ENCODE measurements at regions not wholly inside any gene's neighbourhood (a gene's known extent, or its start where the extent isn't known, plus 50 kb on each side); places are given as distances from the start of the nearest gene placed in this dataset.

DNA sequence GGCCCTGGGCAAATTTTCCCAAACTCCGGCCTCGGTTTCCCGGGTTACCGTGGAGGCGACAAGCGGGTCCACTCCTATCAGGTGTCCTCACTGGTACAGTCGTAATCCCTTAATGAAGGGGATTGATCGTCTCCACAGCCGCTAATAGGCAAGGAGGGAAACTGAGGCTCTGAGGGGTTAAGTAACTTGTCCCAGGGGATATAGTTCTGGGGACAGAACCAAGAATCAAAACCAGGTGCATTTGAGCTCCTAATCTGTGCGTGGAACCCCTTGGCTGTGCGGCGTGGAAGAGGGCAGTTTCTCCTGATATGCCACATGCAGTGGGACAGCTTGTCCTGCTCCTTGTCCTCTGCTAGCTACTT is 157.2 kb downstream of the CYRIA start:
- no peak for DNase-seq
- Histone ChIP-seq H3K36me3 (ENCODE audit: control insufficient read depth in 4 of 4, insufficient read depth in 4 of 4, low read length in 3 of 4) (no peaks in the 10 kb centered on the region), H3K27me3 (replicated peaks in 2 of 5; ENCODE audit: control insufficient read depth in 4 of 5, insufficient read depth in 5 of 5, low read length in 4 of 5) (peaks cover 0 to 2% (median 0%) of the 10 kb centered on the region in 5 experiments), H3K4me3 (ENCODE audit: control insufficient read depth in 1 of 7, extremely low read depth in 1 of 7, insufficient read depth in 4 of 7, low read depth in 2 of 7, low read length in 6 of 7) (peak overlapping the region in 6 of 7 experiments; percentile 13 to 68 (median 40)), H3K9me3 (ENCODE audit: control extremely low read depth in 1 of 5, control insufficient read depth in 4 of 5, insufficient read depth in 2 of 5, low read depth in 1 of 5, low read length in 4 of 5) (no peaks in the 10 kb centered on the region), H3K4me1 (ENCODE audit: control extremely low read depth in 1 of 4, control insufficient read depth in 4 of 4, insufficient read depth in 4 of 4, low read length in 3 of 4) (peaks cover 2 to 16% (median 13%) of the 10 kb centered on the region in 4 experiments), H3K27ac (ENCODE audit: insufficient read depth in 1 of 2, low read depth in 1 of 2, low read length in 2 of 2, poor library complexity in 1 of 2, severe bottlenecking in 2 of 2) (no peak overlapping the region)
- CTCF ChIA-PET: interaction anchor here (0.8 to 9.2 kb wide), 19 partner anchors 10 to 878 kb away, joined by 3 to 80 read pairs (median 5); partner anchors contain the start of gene MYCN
- 20% methylated on average over 12 of the region's 12 CpGs for WGBS (ENCODE audit: insufficient coverage)
- POLR2A ChIA-PET: interaction anchor here (1.1 kb wide), 1 partner anchor 70 kb away, joined by 4 read pairs; no protein-coding TSS in a partner anchor

DNA sequence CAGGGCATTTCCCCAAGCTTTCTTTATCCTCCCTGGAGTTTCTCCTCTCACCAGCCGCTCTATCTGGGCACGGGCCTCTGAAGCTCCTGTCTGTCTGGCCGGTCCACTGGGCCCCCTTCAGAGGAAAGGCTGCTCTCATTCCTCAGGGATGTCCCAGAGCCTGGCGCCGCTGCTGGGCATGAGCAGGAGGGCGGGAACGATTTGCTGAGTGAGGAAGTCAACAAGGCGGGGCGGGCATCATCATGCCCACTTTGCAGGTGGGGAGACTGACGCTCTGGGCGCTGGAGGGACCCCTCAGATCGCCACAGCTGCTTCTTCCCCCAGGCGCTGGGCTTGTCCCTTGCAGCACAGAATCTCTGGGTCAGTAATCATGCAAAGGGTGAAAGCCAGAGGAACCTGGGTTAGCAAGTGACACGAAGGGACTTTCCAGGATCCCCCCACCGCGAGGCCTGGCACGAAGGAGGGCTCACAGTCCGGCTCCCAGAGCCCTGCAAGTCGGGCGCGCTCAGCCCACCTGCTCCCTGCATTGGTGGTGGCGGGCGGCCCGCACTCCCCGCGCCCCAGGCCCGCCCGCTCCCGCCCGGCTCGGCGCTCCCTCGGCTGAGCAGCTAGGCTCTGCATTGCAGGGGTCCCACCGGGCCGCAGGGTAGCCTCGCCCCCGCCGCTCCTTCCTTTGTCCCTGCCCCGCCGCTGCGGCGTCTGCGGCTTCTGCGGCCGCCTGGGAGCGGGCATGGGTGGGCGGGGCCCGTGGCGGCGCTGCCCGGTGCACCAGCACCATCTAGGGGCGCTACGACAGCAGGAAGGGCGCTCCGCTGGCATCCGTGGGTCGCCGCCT is 157.8 kb downstream of the CYRIA start:
- H3K9me3 ChIP-seq (ENCODE audit: control extremely low read depth in 1 of 5, control insufficient read depth in 4 of 5, insufficient read depth in 2 of 5, low read depth in 1 of 5, low read length in 4 of 5): no peaks in the 10 kb centered on the region
- CTCF ChIA-PET: interaction anchor here (0.5 to 9.2 kb wide), 29 partner anchors 8 to 1335 kb away, joined by 3 to 80 read pairs (median 4); partner anchors contain the start of gene MYCN
- H3K4me1 ChIP-seq (ENCODE audit: control extremely low read depth in 1 of 4, control insufficient read depth in 4 of 4, insufficient read depth in 4 of 4, low read length in 3 of 4): peaks cover 2 to 16% (median 13%) of the 10 kb centered on the region in 4 experiments
- no peaks in the 10 kb centered on the region for H3K36me3 ChIP-seq (ENCODE audit: control insufficient read depth in 4 of 4, insufficient read depth in 4 of 4, low read length in 3 of 4)
- peak overlapping the region in 5 of 7 experiments; percentile 32 to 68 (median 43) for H3K4me3 ChIP-seq (ENCODE audit: control insufficient read depth in 1 of 7, extremely low read depth in 1 of 7, insufficient read depth in 4 of 7, low read depth in 2 of 7, low read length in 6 of 7)
- DNase-seq: peak; percentile 58 to 83 (median 83)
- 12% methylated on average over 54 of the region's 58 CpGs for WGBS (ENCODE audit: insufficient coverage)
- no peak overlapping the region for H3K27ac ChIP-seq (ENCODE audit: insufficient read depth in 1 of 2, low read depth in 1 of 2, low read length in 2 of 2, poor library complexity in 1 of 2, severe bottlenecking in 2 of 2)
- peaks cover 0 to 2% (median 0%) of the 10 kb centered on the region in 5 experiments for H3K27me3 ChIP-seq (replicated peaks in 2 of 5; ENCODE audit: control insufficient read depth in 4 of 5, insufficient read depth in 5 of 5, low read length in 4 of 5)
- POLR2A ChIA-PET: interaction anchor here (1.1 kb wide), 2 partner anchors 69 to 568 kb away, joined by 4 to 6 read pairs; partner anchors contain the start of gene MYCN

DNA sequence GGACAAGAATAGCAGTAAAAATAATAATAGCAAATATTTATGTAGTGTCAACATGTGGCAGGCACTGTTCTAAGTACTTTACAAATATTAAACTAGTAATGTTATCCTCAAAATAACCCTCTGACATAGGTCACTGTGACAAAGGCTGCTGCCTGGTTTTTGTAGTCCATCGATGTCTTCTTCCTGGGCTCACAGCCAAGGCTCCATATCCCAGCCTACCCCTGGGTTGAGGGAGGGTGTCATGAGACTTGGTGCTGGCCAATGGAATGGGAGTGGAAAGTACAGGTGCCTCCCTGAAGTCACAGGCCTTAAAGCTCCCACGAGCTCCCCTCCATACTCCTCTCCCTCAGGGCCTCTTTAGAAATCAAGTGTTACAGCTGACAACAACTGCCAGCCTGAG is 159.3 kb downstream of the CYRIA start:
- CTCF ChIA-PET: interaction anchor here (1.0 to 9.2 kb wide), 10 partner anchors 10 to 873 kb away, joined by 3 to 80 read pairs (median 5); partner anchors contain the start of gene MYCN
- 68% methylated on average over 2 of the region's 2 CpGs for WGBS (ENCODE audit: insufficient coverage)

DNA sequence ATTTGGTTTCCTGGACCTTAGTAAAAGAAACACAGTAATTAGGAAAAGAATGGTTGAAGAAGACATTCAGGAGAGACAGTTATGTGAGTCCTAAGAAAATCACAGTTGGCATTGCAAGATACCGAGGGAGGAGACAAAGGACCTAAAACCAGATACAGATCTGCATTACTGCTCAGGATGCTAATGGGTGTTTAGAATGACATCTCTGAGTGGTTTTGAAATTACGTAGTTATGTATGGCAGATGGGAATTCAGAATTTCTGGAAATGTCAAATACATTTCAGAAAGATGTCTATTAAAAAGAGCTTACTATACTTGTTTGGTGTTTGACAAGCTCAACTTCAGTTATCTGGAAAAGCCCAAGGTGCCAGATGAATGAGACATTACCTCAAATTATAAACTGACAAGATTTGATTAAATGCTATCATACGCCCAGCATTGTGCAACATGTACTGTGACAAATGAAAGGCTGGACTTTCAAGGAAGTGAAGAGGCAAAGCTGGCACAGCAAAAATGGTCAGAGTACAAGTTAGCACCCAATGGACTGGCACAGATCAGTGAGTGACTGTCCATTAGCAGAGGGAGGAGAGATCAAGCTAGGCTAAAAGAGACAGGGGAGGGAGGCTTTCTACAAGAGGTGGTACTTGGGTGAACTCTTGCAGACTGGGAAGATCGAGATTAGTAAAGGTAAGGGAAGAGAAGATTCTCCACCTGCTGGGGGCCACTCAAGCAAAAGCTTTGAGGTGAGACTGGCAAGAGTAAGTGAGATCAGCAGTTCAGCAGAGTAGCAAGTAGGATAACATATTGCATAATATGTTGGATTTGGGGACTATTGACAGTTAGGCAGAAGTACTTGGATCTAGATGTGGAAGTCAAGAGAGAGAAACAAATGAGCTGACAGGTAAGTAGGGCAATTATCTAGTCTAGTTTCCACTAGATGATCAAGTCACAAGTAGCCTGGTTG is 168.9 kb downstream of the CYRIA start:
- CTCF ChIA-PET: interaction anchor here (0.9 to 4.4 kb wide), 7 partner anchors 11 to 557 kb away, joined by 3 to 37 read pairs (median 9); partner anchors contain the start of gene MYCN

More for the DNA sequence above, 159.3 kb downstream of the CYRIA start:
- Histone ChIP-seq H3K36me3 (ENCODE audit: control insufficient read depth in 4 of 4, insufficient read depth in 4 of 4, low read length in 3 of 4) (no peaks in the 10 kb centered on the region), H3K4me3 (ENCODE audit: control insufficient read depth in 1 of 7, extremely low read depth in 1 of 7, insufficient read depth in 4 of 7, low read depth in 2 of 7, low read length in 6 of 7) (no peak overlapping the region), H3K27ac (ENCODE audit: insufficient read depth in 1 of 2, low read depth in 1 of 2, low read length in 2 of 2, poor library complexity in 1 of 2, severe bottlenecking in 2 of 2) (no peak overlapping the region), H3K4me1 (ENCODE audit: control extremely low read depth in 1 of 4, control insufficient read depth in 4 of 4, insufficient read depth in 4 of 4, low read length in 3 of 4) (peaks cover 2 to 16% (median 13%) of the 10 kb centered on the region in 4 experiments), H3K27me3 (replicated peaks in 2 of 5; ENCODE audit: control insufficient read depth in 4 of 5, insufficient read depth in 5 of 5, low read length in 4 of 5) (peaks cover 0 to 2% (median 0%) of the 10 kb centered on the region in 5 experiments), H3K9me3 (ENCODE audit: control extremely low read depth in 1 of 5, control insufficient read depth in 4 of 5, insufficient read depth in 2 of 5, low read depth in 1 of 5, low read length in 4 of 5) (no peaks in the 10 kb centered on the region)
- POLR2A ChIA-PET: no interaction called here
- DNase-seq: no peak

DNA sequence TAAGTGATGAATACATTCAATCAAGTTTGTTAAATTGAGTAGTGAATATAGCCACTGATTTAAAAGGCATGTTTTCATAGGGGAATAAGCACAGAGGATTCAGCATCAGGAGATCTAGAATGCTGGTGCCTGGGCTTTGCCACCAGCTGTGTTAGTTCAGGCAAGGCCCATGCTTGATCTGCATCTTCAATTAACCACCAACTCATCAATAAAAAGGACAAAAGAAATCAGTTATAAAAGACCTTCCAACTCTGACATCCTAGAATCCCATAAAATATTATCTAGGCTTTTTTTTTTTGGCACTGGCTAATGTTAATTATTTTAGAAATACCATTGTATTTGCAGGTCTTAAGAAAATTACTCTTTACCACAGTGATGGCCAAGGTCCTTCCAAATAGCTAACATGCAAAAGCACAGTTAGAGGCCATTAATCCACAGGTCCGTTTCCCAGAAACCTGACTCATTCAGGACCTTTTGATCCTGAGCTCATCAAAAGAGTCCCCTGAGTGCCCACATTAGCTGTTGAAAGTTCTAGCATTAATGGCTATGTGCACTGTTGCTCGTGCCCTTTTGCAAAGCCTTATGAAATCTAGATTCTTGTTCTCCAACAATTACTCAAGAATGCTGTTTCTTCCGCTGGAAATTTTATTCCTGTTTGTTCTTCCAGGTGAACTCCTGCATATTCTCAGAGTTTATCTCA is 170.0 kb downstream of the CYRIA start:
- Histone ChIP-seq H3K36me3 (ENCODE audit: control insufficient read depth in 4 of 4, insufficient read depth in 4 of 4, low read length in 3 of 4) (no peaks in the 10 kb centered on the region), H3K4me3 (ENCODE audit: control insufficient read depth in 1 of 7, extremely low read depth in 1 of 7, insufficient read depth in 4 of 7, low read depth in 2 of 7, low read length in 6 of 7) (peak overlapping the region in 1 of 7 experiments; percentile 16), H3K27me3 (replicated peaks in 2 of 5; ENCODE audit: control insufficient read depth in 4 of 5, insufficient read depth in 5 of 5, low read length in 4 of 5) (no peaks in the 10 kb centered on the region), H3K27ac (ENCODE audit: insufficient read depth in 1 of 2, low read depth in 1 of 2, low read length in 2 of 2, poor library complexity in 1 of 2, severe bottlenecking in 2 of 2) (no peak overlapping the region), H3K9me3 (ENCODE audit: control extremely low read depth in 1 of 5, control insufficient read depth in 4 of 5, insufficient read depth in 2 of 5, low read depth in 1 of 5, low read length in 4 of 5) (no peaks in the 10 kb centered on the region), H3K4me1 (ENCODE audit: control extremely low read depth in 1 of 4, control insufficient read depth in 4 of 4, insufficient read depth in 4 of 4, low read length in 3 of 4) (peaks cover 6 to 35% (median 22%) of the 10 kb centered on the region in 4 experiments)
- POLR2A ChIA-PET: interaction anchor here (0.6 kb wide), 1 partner anchor 17 kb away, joined by 3 read pairs; no protein-coding TSS in a partner anchor
- CTCF ChIA-PET: interaction anchor here (0.9 to 4.4 kb wide), 5 partner anchors 11 to 556 kb away, joined by 3 to 37 read pairs (median 12); partner anchors contain the start of gene MYCN
- WGBS (ENCODE audit: insufficient coverage): 94% methylated on average over 3 of the region's 3 CpGs
- no peak for DNase-seq

More for the DNA sequence above, 168.9 kb downstream of the CYRIA start:
- H3K4me3 ChIP-seq (ENCODE audit: control insufficient read depth in 1 of 7, extremely low read depth in 1 of 7, insufficient read depth in 4 of 7, low read depth in 2 of 7, low read length in 6 of 7): no peak overlapping the region
- no peaks in the 10 kb centered on the region for H3K36me3 ChIP-seq (ENCODE audit: control insufficient read depth in 4 of 4, insufficient read depth in 4 of 4, low read length in 3 of 4)
- WGBS (ENCODE audit: insufficient coverage): 69% methylated on average over 4 of the region's 4 CpGs
- DNase-seq: no peak
- peaks cover 6 to 27% (median 21%) of the 10 kb centered on the region in 4 experiments for H3K4me1 ChIP-seq (ENCODE audit: control extremely low read depth in 1 of 4, control insufficient read depth in 4 of 4, insufficient read depth in 4 of 4, low read length in 3 of 4)
- H3K9me3 ChIP-seq (ENCODE audit: control extremely low read depth in 1 of 5, control insufficient read depth in 4 of 5, insufficient read depth in 2 of 5, low read depth in 1 of 5, low read length in 4 of 5): no peaks in the 10 kb centered on the region
- POLR2A ChIA-PET: interaction anchor here (0.6 kb wide), 1 partner anchor 345 kb away, joined by 3 read pairs; no protein-coding TSS in a partner anchor
- no peaks in the 10 kb centered on the region for H3K27me3 ChIP-seq (replicated peaks in 2 of 5; ENCODE audit: control insufficient read depth in 4 of 5, insufficient read depth in 5 of 5, low read length in 4 of 5)
- H3K27ac ChIP-seq (ENCODE audit: insufficient read depth in 1 of 2, low read depth in 1 of 2, low read length in 2 of 2, poor library complexity in 1 of 2, severe bottlenecking in 2 of 2): no peak overlapping the region

Data from common myeloid progenitor, CD34-positive (primary cell).